ENCODE measurements at regions not wholly inside any gene's neighbourhood (a gene's known extent, or its start where the extent isn't known, plus 50 kb on each side); places are given as distances from the start of the nearest gene placed in this dataset.
"Not testable (repeated sequence)": the region's sequence is repeated elsewhere in the genome, so short reads cannot be mapped to it uniquely, and the experiment has no call there.

GRCh38 chr4:162793571-162793970 lies 373.1 kb downstream of the NAF1 start:
- H3K4me3 ChIP-seq = no peak overlapping the region
- no peak overlapping the region for H3K27ac ChIP-seq
- no peaks in the 10 kb centered on the region for H3K4me1 ChIP-seq (replicated peaks)
- peaks cover 9% of the 10 kb centered on the region; the same call in 1 of the 2 replicates for H3K27me3 ChIP-seq (replicated peaks)
- H3K9me3 ChIP-seq (replicated peaks) = no peaks in the 10 kb centered on the region
- H3K36me3 ChIP-seq = no peaks in the 10 kb centered on the region
- DNase-seq (ENCODE audit: low read depth in 1 of 2, low spot score in 2 of 2) = no peak

GRCh38 chr4:162793004-162793403 lies 373.7 kb downstream of the NAF1 start:
- no peak for DNase-seq (ENCODE audit: low read depth in 1 of 2, low spot score in 2 of 2)
- H3K27me3 ChIP-seq (replicated peaks) = peaks cover 13% of the 10 kb centered on the region; the same call in 1 of the 2 replicates
- H3K9me3 ChIP-seq (replicated peaks) = no peaks in the 10 kb centered on the region
- H3K4me1 ChIP-seq (replicated peaks) = no peaks in the 10 kb centered on the region
- H3K4me3 ChIP-seq = no peak overlapping the region
- no peak overlapping the region for H3K27ac ChIP-seq
- no peaks in the 10 kb centered on the region for H3K36me3 ChIP-seq

GRCh38 chr4:162791226-162791625 lies 375.5 kb downstream of the NAF1 start:
- no peaks in the 10 kb centered on the region for H3K9me3 ChIP-seq (replicated peaks)
- H3K27me3 ChIP-seq (replicated peaks) = peaks cover 13% of the 10 kb centered on the region
- no peaks in the 10 kb centered on the region for H3K36me3 ChIP-seq
- no peak for DNase-seq (ENCODE audit: low read depth in 1 of 2, low spot score in 2 of 2)
- H3K27ac ChIP-seq = no peak overlapping the region
- no peak overlapping the region for H3K4me3 ChIP-seq
- H3K4me1 ChIP-seq (replicated peaks) = no peaks in the 10 kb centered on the region

GRCh38 chr4:162787120-162787519 lies 379.6 kb downstream of the NAF1 start:
- peaks cover 10% of the 10 kb centered on the region for H3K27me3 ChIP-seq (replicated peaks)
- DNase-seq (ENCODE audit: low read depth in 1 of 2, low spot score in 2 of 2) = no peak
- H3K4me1 ChIP-seq (replicated peaks) = no peaks in the 10 kb centered on the region
- no peak overlapping the region for H3K4me3 ChIP-seq
- no peaks in the 10 kb centered on the region for H3K9me3 ChIP-seq (replicated peaks)
- H3K36me3 ChIP-seq = no peaks in the 10 kb centered on the region
- H3K27ac ChIP-seq = no peak overlapping the region

GRCh38 chr4:162782778-162783525 lies 383.7 kb downstream of the NAF1 start:
- H3K36me3 ChIP-seq = no peaks in the 10 kb centered on the region
- no peak overlapping the region for H3K4me3 ChIP-seq
- H3K27me3 ChIP-seq (replicated peaks) = no peaks in the 10 kb centered on the region; the same call in 1 of the 2 replicates
- no peaks in the 10 kb centered on the region for H3K4me1 ChIP-seq (replicated peaks)
- no peak overlapping the region for H3K27ac ChIP-seq
- H3K9me3 ChIP-seq (replicated peaks) = no peaks in the 10 kb centered on the region
- DNase-seq (ENCODE audit: low read depth in 1 of 2, low spot score in 2 of 2) = no peak

GRCh38 chr4:162782096-162782777 lies 384.5 kb downstream of the NAF1 start:
- Histone ChIP-seq H3K4me1 (replicated peaks) (no peaks in the 10 kb centered on the region), H3K9me3 (replicated peaks) (no peaks in the 10 kb centered on the region)
- DNase-seq (ENCODE audit: low read depth in 1 of 2, low spot score in 2 of 2) = no peak

GRCh38 chr4:162770761-162771490 lies 395.8 kb downstream of the NAF1 start:
- Histone ChIP-seq H3K27me3 (replicated peaks) (no peaks in the 10 kb centered on the region), H3K4me3 (no peak overlapping the region), H3K4me1 (replicated peaks) (no peaks in the 10 kb centered on the region), H3K27ac (no peak overlapping the region), H3K9me3 (replicated peaks) (no peaks in the 10 kb centered on the region), H3K36me3 (no peaks in the 10 kb centered on the region)
- DNase-seq (ENCODE audit: low read depth in 1 of 2, low spot score in 2 of 2) = no peak

More at GRCh38 chr4:162782096-162782777, 384.5 kb downstream of the NAF1 start:
- Histone ChIP-seq H3K4me3 (no peak overlapping the region), H3K36me3 (no peaks in the 10 kb centered on the region), H3K27me3 (replicated peaks) (no peaks in the 10 kb centered on the region; the same call in 1 of the 2 replicates), H3K27ac (no peak overlapping the region)

- Histone ChIP-seq H3K27ac (no peak overlapping the region), H3K36me3 (no peaks in the 10 kb centered on the region), H3K27me3 (replicated peaks) (no peaks in the 10 kb centered on the region), H3K4me3 (no peak overlapping the region), H3K4me1 (replicated peaks) (no peaks in the 10 kb centered on the region), H3K9me3 (replicated peaks) (no peaks in the 10 kb centered on the region)
- DNase-seq (ENCODE audit: low read depth in 1 of 2, low spot score in 2 of 2) = no peak
Observed at GRCh38 chr4:162767083-162767482, 399.6 kb downstream of the NAF1 start.

GRCh38 chr4:162761965-162762364 lies 404.7 kb downstream of the NAF1 start:
- no peaks in the 10 kb centered on the region for H3K4me1 ChIP-seq (replicated peaks)
- DNase-seq (ENCODE audit: low read depth in 1 of 2, low spot score in 2 of 2) = no peak
- H3K27ac ChIP-seq = no peak overlapping the region
- H3K36me3 ChIP-seq = no peaks in the 10 kb centered on the region
- no peaks in the 10 kb centered on the region for H3K9me3 ChIP-seq (replicated peaks)
- H3K4me3 ChIP-seq = no peak overlapping the region
- H3K27me3 ChIP-seq (replicated peaks) = no peaks in the 10 kb centered on the region

GRCh38 chr4:162740228-162740627 lies 426.5 kb downstream of the NAF1 start:
- not testable (repeated sequence) for H3K36me3 ChIP-seq; H3K4me3 ChIP-seq; DNase-seq (ENCODE audit: low read depth in 1 of 2, low spot score in 2 of 2); H3K9me3 ChIP-seq (replicated peaks); H3K27me3 ChIP-seq (replicated peaks); H3K27ac ChIP-seq; H3K4me1 ChIP-seq (replicated peaks)

- not testable (repeated sequence) for DNase-seq (ENCODE audit: low read depth in 1 of 2, low spot score in 2 of 2); H3K9me3 ChIP-seq (replicated peaks); H3K4me1 ChIP-seq (replicated peaks); H3K27ac ChIP-seq; H3K36me3 ChIP-seq; H3K27me3 ChIP-seq (replicated peaks); H3K4me3 ChIP-seq
Observed at GRCh38 chr4:162739596-162739995, 427.1 kb downstream of the NAF1 start.

GRCh38 chr4:162732876-162733275 lies 433.8 kb downstream of the NAF1 start:
- no peaks in the 10 kb centered on the region for H3K9me3 ChIP-seq (replicated peaks)
- no peaks in the 10 kb centered on the region for H3K27me3 ChIP-seq (replicated peaks)
- H3K36me3 ChIP-seq = no peaks in the 10 kb centered on the region
- H3K4me1 ChIP-seq (replicated peaks) = peaks cover 4% of the 10 kb centered on the region; the same call in 1 of the 2 replicates
- no peak overlapping the region for H3K4me3 ChIP-seq
- H3K27ac ChIP-seq = no peak overlapping the region
- DNase-seq (ENCODE audit: low read depth in 1 of 2, low spot score in 2 of 2) = no peak

- Histone ChIP-seq H3K9me3 (replicated peaks) (no peaks in the 10 kb centered on the region), H3K36me3 (no peaks in the 10 kb centered on the region)
- DNase-seq (ENCODE audit: low read depth in 1 of 2, low spot score in 2 of 2) = no peak
Observed at GRCh38 chr4:162727766-162728165, 438.9 kb downstream of the NAF1 start.

GRCh38 chr4:162727232-162727631 lies 439.5 kb downstream of the NAF1 start:
- H3K4me3 ChIP-seq = no peak overlapping the region
- no peak overlapping the region for H3K27ac ChIP-seq
- no peak for DNase-seq (ENCODE audit: low read depth in 1 of 2, low spot score in 2 of 2)
- H3K9me3 ChIP-seq (replicated peaks) = no peaks in the 10 kb centered on the region
- H3K4me1 ChIP-seq (replicated peaks) = no peaks in the 10 kb centered on the region
- no peaks in the 10 kb centered on the region for H3K36me3 ChIP-seq
- H3K27me3 ChIP-seq (replicated peaks) = no peaks in the 10 kb centered on the region

More at GRCh38 chr4:162727766-162728165, 438.9 kb downstream of the NAF1 start:
- H3K4me3 ChIP-seq = no peak overlapping the region
- H3K4me1 ChIP-seq (replicated peaks) = no peaks in the 10 kb centered on the region
- no peak overlapping the region for H3K27ac ChIP-seq
- H3K27me3 ChIP-seq (replicated peaks) = no peaks in the 10 kb centered on the region
